CD14-positive monocyte (primary cell): ENCODE measurements at regions not wholly inside any gene's neighbourhood (a gene's known extent, or its start where the extent isn't known, plus 50 kb on each side); places are given as distances from the start of the nearest gene placed in this dataset.

Source experiments
- DNase-seq, 3 donors: peaks; one replicate each; pipeline ENCODE4 v3.0.0-alpha.2; 2011 to 2022
- H2AFZ ChIP-seq: 2 replicates; pipeline ENCODE4 v1.6.0; 2012; ENCODE audit warnings: mild to moderate bottlenecking, low read depth, low read length, inconsistent platforms; ENCODE audit not compliant: insufficient read depth, poor library complexity, severe bottlenecking
- H3K27ac ChIP-seq, 2 donors: 1 replicate in 1 of 2; 2 replicates in 1 of 2; pipeline ENCODE4 v1.5.1; 2012 to 2013; ENCODE audit warnings: low read length in 2 of 2, control low read depth in 1 of 2, inconsistent platforms in 1 of 2, low read depth in 1 of 2, mild to moderate bottlenecking in 1 of 2
- H3K27me3 ChIP-seq, 2 donors: one replicate each; pipeline versions ENCODE4 v1.6.0 to v1.6.1; 2011 to 2013; ENCODE audit warnings: low read length in 2 of 2; ENCODE audit not compliant: control insufficient read depth in 2 of 2, insufficient read depth in 2 of 2
- H3K36me3 ChIP-seq, 2 donors: replicated peaks in 1 of 2; 1 replicate in 1 of 2; 2 replicates in 1 of 2; pipeline versions ENCODE4 v1.5.1 to v1.6.1; 2012 to 2013; ENCODE audit warnings: low read length in 2 of 2, control low read depth in 1 of 2, inconsistent platforms in 1 of 2, mild to moderate bottlenecking in 1 of 2; ENCODE audit not compliant: insufficient read depth in 2 of 2, control insufficient read depth in 1 of 2
- H3K4me1 ChIP-seq, 2 donors: 1 replicate in 1 of 2; 2 replicates in 1 of 2; pipeline versions ENCODE4 v1.5.1 to v1.6.1; 2012 to 2013; ENCODE audit warnings: low read length in 2 of 2, control low read depth in 1 of 2, inconsistent platforms in 1 of 2, mild to moderate bottlenecking in 1 of 2, moderate library complexity in 1 of 2; ENCODE audit not compliant: insufficient read depth in 2 of 2, control insufficient read depth in 1 of 2
- H3K4me2 ChIP-seq: replicated peaks from 2 replicates; pipeline ENCODE3; 2012; ENCODE audit warnings: low read length, moderate library complexity, mild to moderate bottlenecking; ENCODE audit not compliant: poor library complexity, severe bottlenecking; ENCODE audit errors: extremely low read depth
- H3K4me3 ChIP-seq, 3 experiments: fragments of 200-600 bp in 1 of 3; sonication (generic) in 1 of 3; replicated peaks in 1 of 3; 1 replicate in 2 of 3; 2 replicates in 1 of 3; pipeline ENCODE4 v1.5.1; 2011 to 2013; ENCODE audit warnings: low read length in 3 of 3, mild to moderate bottlenecking in 3 of 3, control low read depth in 2 of 3, low read depth in 2 of 3, inconsistent platforms in 1 of 3, moderate library complexity in 1 of 3
- H3K79me2 ChIP-seq: 2 replicates; pipeline ENCODE4 v1.6.0; 2012; ENCODE audit warnings: mild to moderate bottlenecking, control low read depth, inconsistent platforms, low read length, moderate library complexity; ENCODE audit not compliant: insufficient read depth
- H3K9ac ChIP-seq: 2 replicates; pipeline ENCODE4 v1.6.0; 2017; ENCODE audit warnings: low read length, mild to moderate bottlenecking; ENCODE audit not compliant: insufficient read depth, poor library complexity, severe bottlenecking
- H3K9me3 ChIP-seq, 2 donors: replicated peaks in 1 of 2; 1 replicate in 1 of 2; 2 replicates in 1 of 2; pipeline versions ENCODE4 v1.5.1 to v1.6.1; 2012 to 2013; ENCODE audit warnings: low read length in 2 of 2, control low read depth in 1 of 2; ENCODE audit not compliant: control insufficient read depth in 1 of 2, insufficient read depth in 1 of 2
- H4K20me1 ChIP-seq: 2 replicates; pipeline ENCODE4 v1.6.0; 2012; ENCODE audit warnings: mild to moderate bottlenecking, low read length, control low read depth, moderate library complexity; ENCODE audit not compliant: insufficient read depth
- H3K27ac Mint-ChIP-seq, 7 donors: one replicate each; pipeline ENCODE4 v1.8.0; 2020; ENCODE audit warnings: mild to moderate bottlenecking in 7 of 7, mixed read lengths in 7 of 7, moderate library complexity in 6 of 7, inconsistent platforms in 2 of 7
- H3K27me3 Mint-ChIP-seq, 3 donors: one replicate each; pipeline ENCODE4 v1.8.0; 2021 to 2022; ENCODE audit warnings: low read depth in 3 of 3, mild to moderate bottlenecking in 3 of 3, mixed read lengths in 3 of 3, moderate library complexity in 3 of 3, inconsistent platforms in 1 of 3
- H3K36me3 Mint-ChIP-seq, 2 donors: one replicate each; pipeline ENCODE4 v1.8.0; 2020; ENCODE audit warnings: mixed read lengths in 2 of 2, inconsistent platforms in 1 of 2, mild to moderate bottlenecking in 1 of 2
- H3K4me1 Mint-ChIP-seq: one replicate; pipeline ENCODE4 v1.8.0; 2020; ENCODE audit warnings: mild to moderate bottlenecking, mixed read lengths
- H3K4me3 Mint-ChIP-seq, 2 donors: one replicate each; pipeline ENCODE4 v1.8.0; 2020; ENCODE audit warnings: mild to moderate bottlenecking in 2 of 2, mixed read lengths in 2 of 2, moderate library complexity in 1 of 2
- H3K9me3 Mint-ChIP-seq, 7 donors: one replicate each; pipeline ENCODE4 v1.8.0; 2020 to 2022; ENCODE audit warnings: mixed read lengths in 7 of 7, mild to moderate bottlenecking in 6 of 7, moderate library complexity in 6 of 7, inconsistent platforms in 2 of 7
- CTCF ChIP-seq: fragments of 200-600 bp; IDR thresholded peaks from one replicate; pipeline ENCODE4 v1.8.0; 2022; ENCODE audit warnings: antibody characterized with exemption, mild to moderate bottlenecking
- WGBS: methylation state at CpG from one replicate; pipeline ENCODE4 v1.1.5; 2013; ENCODE audit warnings: missing lambda C conversion rate; ENCODE audit not compliant: insufficient coverage; 5-methylcytosine and 5-hydroxymethylcytosine counted together
- intact Hi-C, 2 donors: fragments of 100-400 bp; cut with micrococcal nuclease; formaldehyde crosslinking; loops; one replicate each; pipeline versions ENCODE4 v1.15.0 to v1.15.1; 2023

- Histone ChIP-seq H3K27me3 (no peaks in the 10 kb centered on the region), H3K4me1 (no peaks in the 10 kb centered on the region), H3K36me3 (no peaks in the 10 kb centered on the region), H3K9me3 (peaks cover 3 to 6% of the 10 kb centered on the region in 2 donors), H2AFZ (no peak overlapping the region), H3K4me2 (no peak overlapping the region), H4K20me1 (no peaks in the 10 kb centered on the region), H3K9ac (no peak overlapping the region), H3K79me2 (no peaks in the 10 kb centered on the region), H3K27ac (no peak overlapping the region), H3K4me3 (no peak overlapping the region)
- intact Hi-C loops, result no loop called here
- no peak overlapping the region for H3K4me3 Mint-ChIP-seq
- no peak overlapping the region for H3K27ac Mint-ChIP-seq
- DNase-seq, result no peak
- no peaks in the 10 kb centered on the region for H3K4me1 Mint-ChIP-seq
- no peaks in the 10 kb centered on the region for H3K36me3 Mint-ChIP-seq
- 100% methylated on average over 1 of the region's 2 CpGs for WGBS
- TF ChIP-seq CTCF, result no peak
- H3K27me3 Mint-ChIP-seq, result peaks cover 0 to 2% (median 0%) of the 10 kb centered on the region in 3 donors
- H3K9me3 Mint-ChIP-seq, result peaks cover 0 to 4% (median 2%) of the 10 kb centered on the region in 7 donors
These were observed 563.3 kb downstream of the GATA3 start for GRCh38 chr10:8617792-8618191.

- Histone ChIP-seq H3K36me3 (no peaks in the 10 kb centered on the region), H3K9ac (no peak overlapping the region), H3K4me2 (no peak overlapping the region), H3K4me3 (no peak overlapping the region), H3K4me1 (no peaks in the 10 kb centered on the region), H3K9me3 (peaks cover 3 to 6% of the 10 kb centered on the region in 2 donors), H2AFZ (no peak overlapping the region), H3K79me2 (no peaks in the 10 kb centered on the region), H3K27me3 (no peaks in the 10 kb centered on the region), H3K27ac (no peak overlapping the region), H4K20me1 (no peaks in the 10 kb centered on the region)
- no peaks in the 10 kb centered on the region for H3K36me3 Mint-ChIP-seq
- TF ChIP-seq CTCF, result no peak
- H3K4me1 Mint-ChIP-seq, result no peaks in the 10 kb centered on the region
- H3K27me3 Mint-ChIP-seq, result peaks cover 0 to 2% (median 0%) of the 10 kb centered on the region in 3 donors
- intact Hi-C loops, result no loop called here
- no peak overlapping the region for H3K27ac Mint-ChIP-seq
- H3K9me3 Mint-ChIP-seq, result peaks cover 0 to 6% (median 2%) of the 10 kb centered on the region in 7 donors
- WGBS, result 81% methylated on average over 4 of the region's 4 CpGs
- no peak overlapping the region for H3K4me3 Mint-ChIP-seq
- no peak for DNase-seq
These were observed 564.3 kb downstream of the GATA3 start for GRCh38 chr10:8618834-8619233.
